Stimulated activated CD4-positive, alpha-beta T cell treated with anti-CD3 and anti-CD28 coated beads, TNF-alpha, amount 100 ng/mL, for 24 hours (primary cell): ENCODE measurements at regions not wholly inside any gene's neighbourhood (a gene's known extent, or its start where the extent isn't known, plus 50 kb on each side); places are given as distances from the start of the nearest gene placed in this dataset.
"Not testable (repeated sequence)": the region's sequence is repeated elsewhere in the genome, so short reads cannot be mapped to it uniquely, and the experiment has no call there.

Source experiments
- DNase-seq, 3 experiments: peaks; one replicate each; pipeline ENCODE4 v3.0.0-alpha.2; 2020; ENCODE audit warnings: low read depth in 3 of 3

GRCh38 chr5:177664737-177665136 lies 64.8 kb downstream of the B4GALT7 start:
- not testable (repeated sequence) for DNase-seq

- DNase-seq, result not testable (repeated sequence)
Observed at GRCh38 chr5:177665172-177665571, 65.2 kb downstream of the B4GALT7 start.

- DNase-seq, result not testable (repeated sequence)
Observed at GRCh38 chr5:177665960-177666359, 66.0 kb downstream of the B4GALT7 start.

- DNase-seq, result not testable (repeated sequence)
Observed at GRCh38 chr5:177671035-177671754, 71.3 kb downstream of the B4GALT7 start.

- DNase-seq, result peak; percentile 46 to 77 (median 58)
Observed at GRCh38 chr5:177671755-177672690, 72.1 kb downstream of the B4GALT7 start.
